Panc1 (cell line): ENCODE measurements at regions not wholly inside any gene's neighbourhood (a gene's known extent, or its start where the extent isn't known, plus 50 kb on each side); places are given as distances from the start of the nearest gene placed in this dataset.

Source experiments
- CTCF ChIP-seq: fragments of 450-650 bp; IDR thresholded peaks from 2 replicates; pipeline ENCODE4 v1.5.1; 2017; ENCODE audit warnings: mild to moderate bottlenecking
- POLR2AphosphoS5 ChIP-seq: IDR thresholded peaks from 2 replicates; pipeline ENCODE4 v1.6.1; 2012; ENCODE audit warnings: mild to moderate bottlenecking, low read depth, low read length, moderate library complexity

DNA sequence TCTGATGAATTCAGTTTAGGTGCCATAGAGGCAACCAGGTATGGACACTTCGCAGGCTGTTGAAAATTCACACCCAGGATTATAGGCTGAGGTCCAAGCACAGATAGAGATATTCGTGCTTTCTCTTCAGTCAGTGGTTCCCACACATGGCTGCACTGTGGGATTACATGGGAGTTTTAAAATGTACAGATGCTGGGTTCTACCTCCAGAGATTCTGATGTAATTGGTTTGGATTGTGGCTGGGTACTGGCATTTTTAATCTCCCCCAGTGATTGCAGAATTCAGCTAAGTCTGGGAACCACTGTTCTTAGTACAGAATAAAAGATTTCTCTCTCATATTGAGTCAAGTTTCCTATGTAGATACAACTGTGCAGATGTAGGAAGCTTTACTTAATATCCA, 91.6 kb downstream of the FOXB1 start:
- TF ChIP-seq POLR2AphosphoS5 (no peak), CTCF (no peak)
